HL-60 (cell line): ENCODE measurements at regions not wholly inside any gene's neighbourhood (a gene's known extent, or its start where the extent isn't known, plus 50 kb on each side); places are given as distances from the start of the nearest gene placed in this dataset.

Experiments used
- POLR2AphosphoS5 ChIP-seq: IDR thresholded peaks from 2 replicates; pipeline ENCODE4 v1.6.1; 2012; ENCODE audit warnings: low read depth
- SPI1 ChIP-seq: IDR thresholded peaks from 2 replicates; pipeline ENCODE4 v1.6.1; 2012; ENCODE audit warnings: low read depth, mild to moderate bottlenecking, borderline replicate concordance
- TF ChIP-seq, protein P1 (sequence below): IDR thresholded peaks from one replicate; pipeline ENCODE4 v1.5.1; 2011; ENCODE audit warnings: low read length, control low read depth, inconsistent platforms; ENCODE audit not compliant: insufficient read depth
- TF ChIP-seq, protein P2 (sequence below): IDR thresholded peaks from 2 replicates; pipeline ENCODE4 v1.6.1; 2012; ENCODE audit warnings: low read depth; ENCODE audit not compliant: insufficient replicate concordance

DNA sequence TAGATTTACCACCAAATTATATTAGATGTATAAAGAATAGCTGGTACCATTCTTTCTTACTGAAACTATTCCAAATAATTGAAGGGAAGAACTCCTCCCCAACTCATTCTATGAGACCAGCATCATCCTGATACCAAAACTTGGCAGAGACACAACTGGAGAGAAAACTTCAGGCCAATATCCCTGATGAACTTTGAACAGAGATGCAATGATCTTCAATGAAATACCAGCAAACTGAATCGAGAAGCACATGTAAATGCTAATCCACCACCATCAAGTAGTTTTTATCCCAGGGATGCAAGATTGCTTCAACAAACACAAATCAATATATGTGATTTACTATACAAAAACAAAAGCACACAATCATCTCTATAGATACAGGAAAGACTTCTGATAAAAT lies 329.8 kb downstream of the RDH14 start:
- TF ChIP-seq POLR2AphosphoS5 (no peak), SPI1 (no peak)
- TF ChIP-seq, protein P1, sequence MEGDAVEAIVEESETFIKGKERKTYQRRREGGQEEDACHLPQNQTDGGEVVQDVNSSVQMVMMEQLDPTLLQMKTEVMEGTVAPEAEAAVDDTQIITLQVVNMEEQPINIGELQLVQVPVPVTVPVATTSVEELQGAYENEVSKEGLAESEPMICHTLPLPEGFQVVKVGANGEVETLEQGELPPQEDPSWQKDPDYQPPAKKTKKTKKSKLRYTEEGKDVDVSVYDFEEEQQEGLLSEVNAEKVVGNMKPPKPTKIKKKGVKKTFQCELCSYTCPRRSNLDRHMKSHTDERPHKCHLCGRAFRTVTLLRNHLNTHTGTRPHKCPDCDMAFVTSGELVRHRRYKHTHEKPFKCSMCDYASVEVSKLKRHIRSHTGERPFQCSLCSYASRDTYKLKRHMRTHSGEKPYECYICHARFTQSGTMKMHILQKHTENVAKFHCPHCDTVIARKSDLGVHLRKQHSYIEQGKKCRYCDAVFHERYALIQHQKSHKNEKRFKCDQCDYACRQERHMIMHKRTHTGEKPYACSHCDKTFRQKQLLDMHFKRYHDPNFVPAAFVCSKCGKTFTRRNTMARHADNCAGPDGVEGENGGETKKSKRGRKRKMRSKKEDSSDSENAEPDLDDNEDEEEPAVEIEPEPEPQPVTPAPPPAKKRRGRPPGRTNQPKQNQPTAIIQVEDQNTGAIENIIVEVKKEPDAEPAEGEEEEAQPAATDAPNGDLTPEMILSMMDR = no peak
- TF ChIP-seq, protein P2, sequence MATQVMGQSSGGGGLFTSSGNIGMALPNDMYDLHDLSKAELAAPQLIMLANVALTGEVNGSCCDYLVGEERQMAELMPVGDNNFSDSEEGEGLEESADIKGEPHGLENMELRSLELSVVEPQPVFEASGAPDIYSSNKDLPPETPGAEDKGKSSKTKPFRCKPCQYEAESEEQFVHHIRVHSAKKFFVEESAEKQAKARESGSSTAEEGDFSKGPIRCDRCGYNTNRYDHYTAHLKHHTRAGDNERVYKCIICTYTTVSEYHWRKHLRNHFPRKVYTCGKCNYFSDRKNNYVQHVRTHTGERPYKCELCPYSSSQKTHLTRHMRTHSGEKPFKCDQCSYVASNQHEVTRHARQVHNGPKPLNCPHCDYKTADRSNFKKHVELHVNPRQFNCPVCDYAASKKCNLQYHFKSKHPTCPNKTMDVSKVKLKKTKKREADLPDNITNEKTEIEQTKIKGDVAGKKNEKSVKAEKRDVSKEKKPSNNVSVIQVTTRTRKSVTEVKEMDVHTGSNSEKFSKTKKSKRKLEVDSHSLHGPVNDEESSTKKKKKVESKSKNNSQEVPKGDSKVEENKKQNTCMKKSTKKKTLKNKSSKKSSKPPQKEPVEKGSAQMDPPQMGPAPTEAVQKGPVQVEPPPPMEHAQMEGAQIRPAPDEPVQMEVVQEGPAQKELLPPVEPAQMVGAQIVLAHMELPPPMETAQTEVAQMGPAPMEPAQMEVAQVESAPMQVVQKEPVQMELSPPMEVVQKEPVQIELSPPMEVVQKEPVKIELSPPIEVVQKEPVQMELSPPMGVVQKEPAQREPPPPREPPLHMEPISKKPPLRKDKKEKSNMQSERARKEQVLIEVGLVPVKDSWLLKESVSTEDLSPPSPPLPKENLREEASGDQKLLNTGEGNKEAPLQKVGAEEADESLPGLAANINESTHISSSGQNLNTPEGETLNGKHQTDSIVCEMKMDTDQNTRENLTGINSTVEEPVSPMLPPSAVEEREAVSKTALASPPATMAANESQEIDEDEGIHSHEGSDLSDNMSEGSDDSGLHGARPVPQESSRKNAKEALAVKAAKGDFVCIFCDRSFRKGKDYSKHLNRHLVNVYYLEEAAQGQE = no peak
